PFSK-1 (cell line): ENCODE measurements at regions not wholly inside any gene's neighbourhood (a gene's known extent, or its start where the extent isn't known, plus 50 kb on each side); places are given as distances from the start of the nearest gene placed in this dataset.

Source experiments
- FOXP2 ChIP-seq: optimal IDR thresholded peaks from 2 replicates; pipeline ENCODE3; 2011; ENCODE audit warnings: borderline replicate concordance, control low read depth, inconsistent platforms; ENCODE audit not compliant: insufficient read depth; ENCODE audit errors: extremely low read length, extremely low read depth
- POLR2AphosphoS5 ChIP-seq: IDR thresholded peaks from 2 replicates; pipeline ENCODE4 v1.6.1; 2012; ENCODE audit warnings: low read depth, mild to moderate bottlenecking, control low read depth, low read length, moderate library complexity
- REST ChIP-seq, 2 experiments: IDR thresholded peaks; 2 replicates each; pipeline versions ENCODE4 v1.6.1 to v1.8.0; 2011 to 2012; ENCODE audit warnings: low read depth in 2 of 2, low read length in 2 of 2, control low read depth in 1 of 2, inconsistent platforms in 1 of 2, mild to moderate bottlenecking in 1 of 2, moderate library complexity in 1 of 2; ENCODE audit not compliant: insufficient read depth in 1 of 2
- SIN3A ChIP-seq: IDR thresholded peaks from 2 replicates; pipeline ENCODE4 v1.6.1; 2012; ENCODE audit warnings: mild to moderate bottlenecking, low read length, moderate library complexity, borderline replicate concordance; ENCODE audit not compliant: insufficient read depth
- TAF1 ChIP-seq: IDR thresholded peaks from 2 replicates; pipeline ENCODE4 v1.6.1; 2012; ENCODE audit warnings: low read length, control low read depth, borderline replicate concordance; ENCODE audit not compliant: insufficient read depth

DNA sequence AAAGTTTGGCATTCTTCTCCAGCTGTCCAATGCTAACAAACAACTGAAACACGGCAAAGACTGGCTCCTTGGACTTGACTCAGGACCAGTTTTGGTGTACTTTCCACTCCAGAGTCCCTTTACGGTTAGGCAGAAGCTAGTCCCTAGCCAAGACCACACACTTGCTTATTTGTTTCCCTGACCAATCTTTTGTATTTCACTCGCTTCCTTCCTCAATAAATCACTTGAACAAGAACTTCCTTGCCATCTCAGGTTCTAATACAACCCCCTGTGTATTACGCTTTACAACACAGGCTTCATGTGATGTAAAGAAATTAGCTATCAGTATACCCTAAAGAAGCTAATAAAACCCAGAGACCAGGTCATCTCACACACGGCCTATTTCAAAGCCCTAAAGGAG lies 947.5 kb upstream of the CTNND2 start:
- TF ChIP-seq TAF1: no peak
- no peak for TF ChIP-seq POLR2AphosphoS5
- no peak for TF ChIP-seq REST (IDR thresholded peaks at IDR 0.05; ENCODE audit: insufficient read depth in 1 of 2, low read depth in 2 of 2, low read length in 2 of 2)
- no peak for TF ChIP-seq FOXP2
- no peak for TF ChIP-seq SIN3A

GRCh38 chr5:12848709-12849108 lies 944.5 kb upstream of the CTNND2 start:
- TF ChIP-seq REST (IDR thresholded peaks at IDR 0.05; ENCODE audit: insufficient read depth in 1 of 2, low read depth in 2 of 2, low read length in 2 of 2): no peak
- no peak for TF ChIP-seq POLR2AphosphoS5
- no peak for TF ChIP-seq TAF1
- TF ChIP-seq FOXP2: no peak
- no peak for TF ChIP-seq SIN3A

GRCh38 chr5:12845549-12846159 lies 941.4 kb upstream of the CTNND2 start:
- TF ChIP-seq FOXP2 (no peak), TAF1 (no peak), POLR2AphosphoS5 (no peak), SIN3A (no peak), REST (IDR thresholded peaks at IDR 0.05; ENCODE audit: insufficient read depth in 1 of 2, low read depth in 2 of 2, low read length in 2 of 2) (no peak)

DNA sequence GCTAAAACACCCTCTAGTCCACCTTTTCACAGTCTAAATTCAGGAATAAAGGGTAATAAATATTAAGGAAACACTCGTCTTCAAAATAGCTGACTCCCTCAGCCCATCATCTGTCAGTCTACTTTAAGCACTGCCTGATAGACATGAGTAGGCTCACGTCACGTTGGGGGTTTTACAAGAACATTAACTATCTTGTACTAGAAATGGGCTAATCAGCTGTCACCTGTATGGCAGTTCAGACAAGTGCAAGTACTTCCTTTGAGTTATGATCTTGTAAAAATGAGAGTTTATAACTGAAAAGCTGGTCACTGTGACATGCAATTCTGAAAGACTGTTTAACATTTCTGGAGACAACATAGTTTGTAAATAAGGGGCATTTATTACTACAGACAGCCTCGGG lies 936.7 kb upstream of the CTNND2 start:
- no peak for TF ChIP-seq POLR2AphosphoS5
- no peak for TF ChIP-seq REST (IDR thresholded peaks at IDR 0.05; ENCODE audit: insufficient read depth in 1 of 2, low read depth in 2 of 2, low read length in 2 of 2)
- TF ChIP-seq TAF1: no peak
- TF ChIP-seq FOXP2: no peak
- no peak for TF ChIP-seq SIN3A

DNA sequence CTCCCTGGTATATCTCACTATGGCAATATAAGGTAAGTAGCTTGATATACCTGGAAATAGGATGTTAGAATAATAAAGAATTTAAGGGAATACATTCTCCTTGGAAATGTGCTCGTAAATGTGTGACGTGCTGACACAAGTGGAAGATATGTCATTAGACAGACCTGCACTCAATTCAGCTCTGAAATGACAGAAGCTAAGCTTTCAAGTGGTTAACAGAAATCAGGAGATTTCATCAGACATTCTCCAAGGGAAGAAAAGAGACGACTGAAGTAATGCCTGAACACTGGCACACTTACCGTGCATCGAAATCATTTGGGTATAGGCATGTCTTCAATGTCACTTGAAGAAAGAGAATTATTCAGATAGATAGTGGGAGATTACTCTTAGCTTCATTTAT lies 933.3 kb upstream of the CTNND2 start:
- TF ChIP-seq FOXP2 (no peak), TAF1 (no peak), REST (IDR thresholded peaks at IDR 0.05; ENCODE audit: insufficient read depth in 1 of 2, low read depth in 2 of 2, low read length in 2 of 2) (no peak), POLR2AphosphoS5 (no peak), SIN3A (no peak)
